GM12878 (cell line): ENCODE measurements at regions not wholly inside any gene's neighbourhood (a gene's known extent, or its start where the extent isn't known, plus 50 kb on each side); places are given as distances from the start of the nearest gene placed in this dataset.

Experiments
- ATAC-seq: fragments of 200-7000 bp; cut with Tn5 transposase; 3 replicates; pipeline ENCODE4 v1.9.1; 2020; ENCODE audit warnings: mild to moderate bottlenecking, moderate library complexity
- BruUV-seq: library from RNA; stranded (reverse); fragments of 400-500 nt; replicated peaks from 2 replicates; lab custom pipeline; 2021; lab: Mats Ljungman, UMichigan
- CTCF ChIA-PET: fragments of 300-600 bp; sonication (Branson Sonifier 250); formaldehyde crosslinking; extraction: SDS; loops from one replicate; lab custom pipeline; 2021; ENCODE audit warnings: inconsistent platforms; lab: Yijun Ruan, JAX
- POLR2A ChIA-PET: fragments of 350-600 bp; formaldehyde crosslinking; extraction: SDS; loops from one replicate; lab custom pipeline; 2021; ENCODE audit warnings: inconsistent platforms; lab: Charles Lee
- RAD21 ChIA-PET: fragments of 300-600 bp; sonication (Branson Sonifier 250); formaldehyde crosslinking; loops from one replicate; lab custom pipeline; 2023; ENCODE audit warnings: antibody characterized with exemption; ENCODE audit not compliant: unreplicated experiment; lab: Charles Lee
- SMC1A ChIA-PET: fragments of 300-600 bp; sonication (Branson Sonifier 250); formaldehyde crosslinking; loops from one replicate; lab custom pipeline; 2023; ENCODE audit not compliant: unreplicated experiment, uncharacterized antibody; lab: Charles Lee
- DNase-seq: peaks from one replicate; pipeline ENCODE4 v3.0.0-alpha.2; 2011; ENCODE audit warnings: low read depth, low spot score
- FAIRE-seq: peaks from 3 replicates; lab custom pipeline; 2011; peaks lifted over from hg19 to GRCh38; lab: Jason Lieb, UNC
- H2AFZ ChIP-seq: 2 replicates; pipeline ENCODE4 v1.6.0; 2011; ENCODE audit warnings: low read depth, low read length, control low read depth; ENCODE audit not compliant: control insufficient read depth
- H3K27ac ChIP-seq: 2 replicates; pipeline ENCODE4 v1.5.1; 2011; ENCODE audit warnings: control low read depth; ENCODE audit not compliant: control insufficient read depth, insufficient read depth
- H3K27me3 ChIP-seq, 2 experiments: replicated peaks in 1 of 2; 2 replicates each; pipeline versions ENCODE4 v1.6.0 to v1.6.1; 2011; ENCODE audit warnings: low read length in 1 of 2; ENCODE audit not compliant: control insufficient read depth in 2 of 2, insufficient read depth in 2 of 2
- H3K36me3 ChIP-seq, 2 experiments: 2 replicates each; pipeline ENCODE4 v1.5.1; 2011; ENCODE audit warnings: low read length in 1 of 2; ENCODE audit not compliant: control insufficient read depth in 2 of 2, insufficient read depth in 2 of 2
- H3K4me1 ChIP-seq: 2 replicates; pipeline ENCODE4 v1.6.1; 2011; ENCODE audit warnings: mild to moderate bottlenecking, low read length, moderate library complexity, mixed read lengths; ENCODE audit not compliant: control insufficient read depth, insufficient read depth
- H3K4me2 ChIP-seq: 2 replicates; pipeline ENCODE4 v1.6.0; 2011; ENCODE audit warnings: control low read depth; ENCODE audit not compliant: control insufficient read depth, insufficient read depth
- H3K4me3 ChIP-seq: fragments of 200-600 bp; sonication (generic); 2 replicates; pipeline ENCODE4 v1.5.1; 2016
- H3K79me2 ChIP-seq: 2 replicates; pipeline ENCODE4 v1.6.0; 2011; ENCODE audit warnings: low read length; ENCODE audit not compliant: control insufficient read depth, insufficient read depth
- H3K9ac ChIP-seq: 2 replicates; pipeline ENCODE4 v1.8.0; 2011; ENCODE audit warnings: low read length, control low read depth, mixed read lengths; ENCODE audit not compliant: control insufficient read depth, insufficient read depth
- H3K9me3 ChIP-seq: replicated peaks from 3 replicates; pipeline ENCODE4 v1.5.1; 2011; ENCODE audit warnings: mild to moderate bottlenecking, low read length; ENCODE audit not compliant: control insufficient read depth, insufficient read depth
- H4K20me1 ChIP-seq: 2 replicates; pipeline ENCODE4 v1.6.0; 2011; ENCODE audit not compliant: control insufficient read depth, insufficient read depth
- BRCA1 ChIP-seq: IDR thresholded peaks from 2 replicates; pipeline ENCODE4 v1.6.1; 2011; ENCODE audit warnings: low read depth, low read length, improper control_type of control experiment
- CBX3 ChIP-seq: fragments of 200-600 bp; sonication (generic); IDR thresholded peaks from 2 replicates; pipeline ENCODE4 v1.6.1; 2016; ENCODE audit warnings: low read depth, borderline replicate concordance
- ELK1 ChIP-seq: IDR thresholded peaks from 2 replicates; pipeline ENCODE4 v1.6.1; 2012; ENCODE audit warnings: low read depth, low read length, improper control_type of control experiment
- SREBF2 ChIP-seq: IDR thresholded peaks from 2 replicates; pipeline ENCODE4 v1.6.1; 2012; ENCODE audit warnings: mild to moderate bottlenecking, low read length
- WGBS: methylation state at CpG from one replicate; pipeline ENCODE4 v1.1.6; 2016; ENCODE audit warnings: low lambda C conversion rate; ENCODE audit not compliant: insufficient replicate concordance, insufficient coverage; ENCODE audit errors: missing lambda C conversion rate; 5-methylcytosine and 5-hydroxymethylcytosine counted together
- in situ Hi-C: fragments of 300-500 bp; cut with MboI; formaldehyde crosslinking; loops from 9 replicates; pipeline ENCODE4 v1.14.3; 2018; ENCODE audit warnings: mixed read lengths
- intact Hi-C: fragments of 100-400 bp; cut with micrococcal nuclease; formaldehyde crosslinking; loops from one replicate; pipeline ENCODE4 v1.14.2; 2022; ENCODE audit not compliant: unreplicated experiment

- TF ChIP-seq CBX3 = no peak
- no peak for TF ChIP-seq SREBF2
These were observed 135.3 kb downstream of the ZNF467 start (continued) for GRCh38 chr7:149637911-149638565.

GRCh38 chr7:149635561-149636329 lies 137.6 kb downstream of the ZNF467 start:
- H3K4me3 ChIP-seq = no peak overlapping the region
- CTCF ChIA-PET = interaction anchor here (1.3 kb wide), 1 partner anchor 27 kb away, joined by 3 read pairs; no protein-coding TSS in a partner anchor
- no peaks in the 10 kb centered on the region for H3K79me2 ChIP-seq
- RAD21 ChIA-PET = no interaction called here
- SMC1A ChIA-PET = no interaction called here
- TF ChIP-seq BRCA1 (no peak), ELK1 (no peak)
- H3K9me3 ChIP-seq = no peaks in the 10 kb centered on the region
- DNase-seq (no peak), ATAC-seq (no peak), FAIRE-seq (no peak)
- intact Hi-C loops = no loop called here
- no peaks in the 10 kb centered on the region for H3K36me3 ChIP-seq
- WGBS = 41% methylated on average over 6 of the region's 10 CpGs
- H2AFZ ChIP-seq = no peak overlapping the region
- no peak overlapping the region for H3K27ac ChIP-seq
- BruUV-seq = no TSS peak
- POLR2A ChIA-PET = no interaction called here
- H3K4me2 ChIP-seq = no peak overlapping the region
- no peaks in the 10 kb centered on the region for H3K4me1 ChIP-seq
- in situ Hi-C loops = no loop called here
- H3K27me3 ChIP-seq = 0 out of 4 replicates have a peak, but pooled peaks cover 1 to 2% of the 10 kb centered on the region in 2 experiments
- no peaks in the 10 kb centered on the region; the same call in 1 of the 2 replicates for H4K20me1 ChIP-seq
- H3K9ac ChIP-seq = no peak overlapping the region
